ENCODE measurements at regions not wholly inside any gene's neighbourhood (a gene's known extent, or its start where the extent isn't known, plus 50 kb on each side); places are given as distances from the start of the nearest gene placed in this dataset.

GRCh38 chr5:166302166-166302565 is 1989.3 kb upstream of the WWC1 start:
- TF ChIP-seq, protein P1, sequence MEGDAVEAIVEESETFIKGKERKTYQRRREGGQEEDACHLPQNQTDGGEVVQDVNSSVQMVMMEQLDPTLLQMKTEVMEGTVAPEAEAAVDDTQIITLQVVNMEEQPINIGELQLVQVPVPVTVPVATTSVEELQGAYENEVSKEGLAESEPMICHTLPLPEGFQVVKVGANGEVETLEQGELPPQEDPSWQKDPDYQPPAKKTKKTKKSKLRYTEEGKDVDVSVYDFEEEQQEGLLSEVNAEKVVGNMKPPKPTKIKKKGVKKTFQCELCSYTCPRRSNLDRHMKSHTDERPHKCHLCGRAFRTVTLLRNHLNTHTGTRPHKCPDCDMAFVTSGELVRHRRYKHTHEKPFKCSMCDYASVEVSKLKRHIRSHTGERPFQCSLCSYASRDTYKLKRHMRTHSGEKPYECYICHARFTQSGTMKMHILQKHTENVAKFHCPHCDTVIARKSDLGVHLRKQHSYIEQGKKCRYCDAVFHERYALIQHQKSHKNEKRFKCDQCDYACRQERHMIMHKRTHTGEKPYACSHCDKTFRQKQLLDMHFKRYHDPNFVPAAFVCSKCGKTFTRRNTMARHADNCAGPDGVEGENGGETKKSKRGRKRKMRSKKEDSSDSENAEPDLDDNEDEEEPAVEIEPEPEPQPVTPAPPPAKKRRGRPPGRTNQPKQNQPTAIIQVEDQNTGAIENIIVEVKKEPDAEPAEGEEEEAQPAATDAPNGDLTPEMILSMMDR (IDR thresholded peaks at IDR 0.05; ENCODE audit: poor library complexity) = no peak
- TF ChIP-seq EZH2phosphoT487 (IDR thresholded peaks at IDR 0.05; ENCODE audit: low read depth, severe bottlenecking, unreplicated experiment) = no peak
- TF ChIP-seq EZH2 (IDR thresholded peaks at IDR 0.05; ENCODE audit: borderline replicate concordance) = no peak

Measured in hepatocyte (in vitro differentiated cells).